ENCODE measurements at regions not wholly inside any gene's neighbourhood (a gene's known extent, or its start where the extent isn't known, plus 50 kb on each side); places are given as distances from the start of the nearest gene placed in this dataset.

DNA sequence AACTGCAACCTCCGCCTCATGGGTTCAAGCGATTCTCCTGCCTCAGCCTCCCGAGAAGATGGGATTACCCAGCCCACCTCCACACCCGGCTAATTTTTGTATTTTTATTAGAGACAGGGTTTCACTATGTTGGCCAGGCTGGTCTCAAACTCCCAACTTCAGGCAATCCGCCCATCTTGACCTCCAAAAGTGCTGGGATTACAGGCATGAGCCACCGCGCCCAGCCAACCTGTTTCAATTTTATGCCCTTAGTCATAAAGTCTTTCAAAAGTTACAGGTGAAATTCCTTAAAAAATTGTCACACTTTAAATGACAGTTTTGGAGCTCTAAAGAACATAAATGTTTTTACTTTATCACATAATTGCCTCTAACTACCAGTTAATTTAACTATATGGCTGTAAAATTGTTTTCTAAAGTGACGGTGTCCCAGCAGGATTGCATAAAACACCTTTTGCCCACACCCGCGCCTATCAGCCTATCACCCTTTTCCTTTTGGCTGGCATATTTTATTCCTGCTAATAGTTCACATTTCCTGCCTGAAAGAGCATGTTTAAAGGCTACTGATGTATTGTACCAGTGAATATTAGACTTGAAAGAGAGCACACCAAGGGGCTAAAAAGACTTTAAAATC is 164.2 kb upstream of the SEMA6D start:
- DNase-seq: no peak

DNA sequence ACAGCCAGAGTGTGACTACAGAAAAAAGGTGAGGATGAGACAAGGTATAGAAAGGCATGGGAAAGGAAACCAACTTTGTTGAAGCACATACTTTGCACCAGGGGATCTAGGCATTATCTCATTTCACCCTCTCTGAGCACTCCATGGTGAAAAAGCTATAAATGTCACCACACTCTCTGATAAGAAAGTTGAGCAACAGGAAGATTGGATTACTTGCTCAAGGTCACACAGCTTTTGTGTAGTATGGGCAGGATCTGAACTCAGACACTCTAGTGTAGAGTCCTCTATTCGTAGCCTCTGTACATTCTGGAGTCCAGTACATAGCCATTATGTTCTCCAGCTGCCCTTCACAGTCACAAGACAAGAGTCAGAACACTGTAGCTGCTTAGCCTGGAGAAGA is 163.4 kb upstream of the SEMA6D start:
- DNase-seq: no peak

DNA sequence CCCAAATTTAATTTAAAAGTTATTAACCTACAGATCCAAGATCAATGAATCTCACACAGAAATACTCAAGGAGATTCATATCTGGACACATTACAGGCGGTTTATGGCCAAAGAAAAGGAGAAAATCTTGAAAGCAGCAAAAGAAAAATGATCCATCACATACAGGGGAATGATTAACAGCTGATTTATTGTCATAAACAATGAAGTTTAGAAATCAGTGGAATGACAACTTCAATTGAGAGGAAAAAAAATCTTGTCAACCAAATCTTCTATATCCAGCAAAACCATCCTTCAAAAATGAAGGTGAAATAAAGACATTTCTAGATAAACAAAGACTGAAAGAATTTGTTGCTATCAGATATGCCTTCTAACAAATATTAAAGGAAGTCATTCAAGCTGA is 156.2 kb upstream of the SEMA6D start:
- DNase-seq: no peak

DNA sequence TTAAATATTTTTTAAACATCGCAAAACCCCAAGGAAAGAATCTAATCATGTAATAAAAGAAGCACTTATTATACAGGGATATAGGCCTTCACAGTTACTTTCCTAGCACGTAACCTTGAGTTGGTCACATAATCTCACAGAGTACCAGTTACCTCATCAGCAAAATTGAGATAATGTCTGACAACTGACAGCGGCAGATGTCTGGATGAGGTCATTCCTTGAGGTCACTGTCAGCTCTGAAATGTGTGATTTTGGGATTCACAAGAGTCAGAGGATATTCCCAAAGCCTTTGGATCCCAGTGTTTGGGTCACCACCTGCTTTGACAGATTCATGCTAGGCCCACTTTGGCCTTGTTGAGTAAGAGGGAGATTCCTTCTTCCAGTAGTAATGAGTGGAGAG is 151.4 kb upstream of the SEMA6D start:
- DNase-seq: no peak

DNA sequence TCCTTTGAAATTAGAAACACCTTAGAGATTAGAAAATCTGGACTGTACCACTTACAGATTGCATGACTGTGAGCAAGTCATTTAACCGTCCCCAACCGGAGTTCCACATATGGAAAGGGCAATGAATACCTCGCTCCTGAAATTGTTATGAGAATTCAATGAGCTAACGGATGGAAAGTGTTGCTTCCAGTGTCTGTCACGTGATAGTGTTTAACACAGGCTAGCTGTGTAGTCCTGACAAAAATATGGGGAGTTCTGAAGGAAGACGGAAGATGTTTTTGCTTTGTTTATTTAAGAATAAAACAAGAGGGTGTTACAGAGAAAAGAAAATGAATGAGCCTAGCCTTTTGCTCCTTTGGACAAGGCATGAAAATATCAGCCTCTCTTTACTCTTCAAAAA is 150.7 kb upstream of the SEMA6D start:
- DNase-seq: no peak

DNA sequence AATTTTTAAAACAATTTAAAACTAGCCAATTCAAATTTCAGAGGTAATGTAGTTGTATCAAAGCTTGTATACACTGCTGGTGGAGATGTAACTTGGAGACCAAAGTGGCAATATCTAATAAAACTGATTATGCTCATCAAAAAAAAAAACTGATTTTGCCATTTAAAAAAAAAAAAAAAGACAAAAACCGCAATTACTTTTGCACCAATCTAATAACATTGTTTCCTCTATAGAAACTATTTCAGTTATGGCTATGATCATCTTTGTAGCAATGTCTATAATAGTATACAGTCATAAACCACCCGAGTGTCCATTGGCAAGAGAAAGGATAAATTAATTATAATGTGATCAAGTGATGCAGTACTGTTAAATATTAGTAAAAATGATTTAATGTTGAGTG is 149.3 kb upstream of the SEMA6D start:
- DNase-seq: no peak

DNA sequence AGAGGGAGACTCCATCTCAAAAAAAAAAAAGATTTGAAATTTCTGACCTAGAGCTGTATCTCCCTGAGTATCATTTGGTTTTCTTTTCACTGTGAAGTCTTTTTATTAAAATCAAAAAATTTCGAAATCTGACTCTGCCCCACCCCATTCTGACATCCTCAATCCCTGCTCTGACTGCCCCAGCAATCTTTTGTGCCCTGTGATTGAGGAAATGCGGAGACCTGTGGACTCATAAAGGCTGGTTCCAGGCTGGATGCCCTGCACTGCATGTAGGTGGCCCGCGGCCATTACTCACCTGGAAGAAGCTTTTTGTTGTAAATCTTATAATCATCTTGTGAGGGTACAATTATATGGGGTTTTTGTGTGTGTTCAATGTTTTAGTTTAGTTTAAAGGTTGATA is 147.3 kb upstream of the SEMA6D start:
- no peak for DNase-seq

DNA sequence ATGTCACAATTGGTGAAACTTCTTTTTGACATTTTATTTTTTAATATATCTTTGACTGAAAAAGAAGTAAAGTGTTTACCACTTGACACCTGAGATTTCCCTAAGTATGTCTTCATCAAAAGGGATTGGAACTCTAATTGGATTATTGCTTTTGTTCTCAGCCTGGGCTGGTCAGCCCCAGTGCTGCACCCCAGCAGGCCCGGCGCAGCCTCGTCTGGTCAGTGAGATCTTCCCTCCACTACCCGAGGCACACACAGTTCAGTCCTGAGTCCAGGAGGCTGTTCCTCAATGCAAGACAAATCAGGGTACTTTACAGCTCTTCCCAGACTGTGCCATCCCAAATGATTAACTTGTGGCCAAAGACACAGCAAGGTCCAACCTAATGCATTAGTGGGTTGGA is 146.9 kb upstream of the SEMA6D start:
- no peak for DNase-seq

DNA sequence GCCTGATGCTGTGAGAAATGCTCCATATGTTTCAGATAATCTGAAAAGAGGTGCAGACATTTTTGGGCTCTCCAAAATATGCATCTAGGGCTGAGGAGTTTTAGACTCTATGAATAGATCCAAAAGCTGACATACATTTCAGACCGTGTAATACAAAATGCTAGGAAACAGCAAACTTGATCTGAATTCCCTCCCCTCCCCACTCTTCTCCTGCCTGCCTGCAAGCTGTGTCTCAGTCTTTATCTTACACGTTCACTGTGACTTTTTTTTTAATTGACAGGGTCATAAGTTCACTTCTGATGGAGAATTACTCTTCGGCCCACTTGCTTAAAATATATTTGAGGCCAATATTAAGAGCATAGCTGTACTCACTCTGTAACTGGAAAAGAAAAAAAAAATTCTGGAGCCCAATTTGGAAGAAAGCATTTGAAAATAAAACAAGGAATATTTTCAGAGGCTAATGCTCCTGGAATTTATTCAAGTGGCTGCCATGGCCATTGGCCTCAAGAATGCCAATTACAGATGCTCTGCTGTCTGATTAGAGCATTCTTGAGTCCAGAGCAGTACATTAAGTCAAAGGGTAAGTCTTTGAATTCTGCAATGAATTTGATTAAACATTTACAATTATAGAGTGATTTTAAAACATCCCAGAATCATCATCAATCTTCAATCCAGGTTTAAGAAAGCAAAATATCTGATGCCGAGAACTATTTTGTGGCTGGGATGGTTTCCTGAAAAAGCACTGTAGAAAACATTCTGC is 146.2 kb upstream of the SEMA6D start:
- no peak for DNase-seq

DNA sequence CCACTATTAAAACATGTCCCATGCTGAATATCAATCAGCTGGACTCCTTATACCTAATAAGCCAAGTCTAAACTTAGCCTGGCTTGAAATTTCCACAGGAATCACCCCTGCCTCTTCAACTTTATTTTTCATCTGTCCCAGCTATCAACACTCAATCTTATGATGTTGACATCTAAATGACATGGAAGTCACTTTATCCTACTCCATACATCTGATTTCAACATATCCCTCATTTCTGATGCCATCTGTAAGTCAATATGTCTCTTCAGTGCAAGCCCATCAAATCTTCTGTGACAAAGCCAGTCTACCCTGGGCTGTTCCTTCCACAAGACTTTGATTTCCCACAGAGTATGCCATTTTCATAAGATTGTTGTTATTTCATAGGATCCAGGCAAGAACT is 143.6 kb upstream of the SEMA6D start:
- DNase-seq: no peak

DNA sequence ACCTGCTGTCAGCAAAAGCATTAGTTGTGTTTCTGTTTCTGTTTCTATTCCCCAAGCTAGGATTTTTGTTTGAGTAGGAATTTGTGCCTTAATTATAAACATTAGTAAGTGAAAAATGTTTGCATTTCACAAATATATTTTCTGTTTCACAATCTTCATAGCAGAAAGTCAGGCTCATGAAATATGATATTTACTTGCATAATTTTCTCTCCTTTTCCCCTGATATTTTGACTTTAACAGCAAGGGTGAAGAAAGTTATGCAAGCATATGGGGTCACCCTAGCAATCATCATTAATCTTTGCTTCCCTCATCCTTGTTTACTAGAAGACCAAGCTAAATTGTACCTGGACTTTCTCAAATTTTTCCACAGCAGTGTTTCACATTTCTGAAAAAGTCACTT is 140.3 kb upstream of the SEMA6D start:
- no peak for DNase-seq

DNA sequence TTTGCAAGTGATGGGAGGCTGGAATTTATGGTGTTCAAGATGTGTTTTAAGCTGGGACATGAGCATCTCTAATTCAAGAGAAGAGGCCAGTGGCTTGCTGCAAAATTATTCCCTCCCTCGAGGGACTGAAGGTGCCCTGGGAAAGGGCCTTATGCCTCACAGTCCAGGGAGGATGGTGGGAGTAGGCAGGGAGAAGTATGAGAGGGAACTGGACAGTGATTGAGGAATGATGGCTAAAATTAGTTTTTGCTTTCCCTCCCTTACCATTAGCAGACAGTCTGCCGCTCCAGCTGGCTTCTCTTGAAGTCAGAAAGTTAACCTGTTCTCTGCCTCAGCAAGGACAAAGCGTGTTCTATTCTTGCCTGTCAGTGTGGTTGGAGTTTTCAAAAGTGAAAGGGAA is 139.8 kb upstream of the SEMA6D start:
- DNase-seq: no peak

DNA sequence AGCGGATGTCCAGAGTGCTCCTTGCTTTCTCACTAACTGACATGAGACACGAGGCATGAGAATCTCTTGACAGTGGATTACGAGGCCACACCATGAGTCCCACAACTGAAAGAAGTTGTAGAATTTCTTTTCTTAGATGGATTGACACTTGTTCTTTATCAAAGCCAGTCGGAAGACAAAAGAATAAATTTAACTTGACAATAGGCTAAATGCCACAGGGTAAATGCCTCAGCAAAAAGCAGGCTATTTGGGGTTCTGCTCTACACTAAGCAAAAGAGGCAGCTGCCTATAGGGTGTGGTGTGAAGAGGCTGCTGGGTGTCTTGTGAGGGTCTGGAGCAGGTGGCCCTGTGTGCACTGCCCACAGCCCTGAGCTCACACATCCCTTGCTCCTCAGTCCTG is 135.1 kb upstream of the SEMA6D start:
- DNase-seq: no peak

DNA sequence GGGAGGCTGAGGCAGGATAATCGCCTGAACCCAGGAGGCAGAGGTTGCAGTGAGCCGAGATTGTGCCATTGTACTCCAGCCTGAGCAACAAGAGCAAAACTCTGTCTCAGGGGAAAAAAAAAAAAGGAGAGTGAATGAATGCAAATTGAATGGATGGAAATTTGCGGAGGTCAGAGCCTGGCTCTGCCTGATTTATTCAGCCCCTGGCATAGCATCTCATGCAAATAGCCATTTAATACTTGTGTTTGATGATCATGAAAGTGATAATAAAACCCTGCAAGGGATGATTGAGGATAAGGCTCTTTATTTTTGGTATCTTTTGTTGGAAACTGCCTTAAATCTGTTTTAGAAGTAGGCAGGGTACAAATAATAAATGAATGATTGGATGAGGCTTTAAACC is 133.0 kb upstream of the SEMA6D start:
- DNase-seq: no peak

DNA sequence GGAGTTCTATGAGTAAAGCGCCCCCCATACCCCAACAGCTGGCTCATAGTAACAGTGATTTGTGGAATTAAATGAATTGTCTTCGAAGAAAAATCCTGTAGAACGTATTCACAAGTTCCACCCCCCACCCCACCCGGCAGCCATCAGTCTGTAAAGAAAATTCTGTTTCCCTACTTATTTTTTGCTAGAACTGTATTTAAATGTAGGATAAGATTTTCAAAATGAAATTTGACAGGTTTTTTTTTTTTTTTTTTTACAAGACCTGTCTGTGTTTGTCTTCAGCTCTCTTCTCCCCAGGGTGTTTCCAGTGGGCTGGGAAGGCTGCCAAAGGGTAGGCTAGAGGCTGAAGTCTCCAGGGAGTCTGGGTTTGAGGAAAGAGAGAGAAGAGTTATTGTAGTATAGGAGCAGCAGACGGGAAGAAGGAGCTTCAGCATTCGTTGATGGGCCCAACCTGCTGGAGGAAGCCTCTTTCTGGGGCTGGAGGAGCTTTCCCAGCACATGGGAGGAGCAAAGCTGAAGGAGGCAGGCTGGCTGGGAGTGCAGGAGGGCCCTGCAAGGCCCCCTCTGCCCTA is 130.6 kb upstream of the SEMA6D start:
- peak; percentile 24 for DNase-seq

DNA sequence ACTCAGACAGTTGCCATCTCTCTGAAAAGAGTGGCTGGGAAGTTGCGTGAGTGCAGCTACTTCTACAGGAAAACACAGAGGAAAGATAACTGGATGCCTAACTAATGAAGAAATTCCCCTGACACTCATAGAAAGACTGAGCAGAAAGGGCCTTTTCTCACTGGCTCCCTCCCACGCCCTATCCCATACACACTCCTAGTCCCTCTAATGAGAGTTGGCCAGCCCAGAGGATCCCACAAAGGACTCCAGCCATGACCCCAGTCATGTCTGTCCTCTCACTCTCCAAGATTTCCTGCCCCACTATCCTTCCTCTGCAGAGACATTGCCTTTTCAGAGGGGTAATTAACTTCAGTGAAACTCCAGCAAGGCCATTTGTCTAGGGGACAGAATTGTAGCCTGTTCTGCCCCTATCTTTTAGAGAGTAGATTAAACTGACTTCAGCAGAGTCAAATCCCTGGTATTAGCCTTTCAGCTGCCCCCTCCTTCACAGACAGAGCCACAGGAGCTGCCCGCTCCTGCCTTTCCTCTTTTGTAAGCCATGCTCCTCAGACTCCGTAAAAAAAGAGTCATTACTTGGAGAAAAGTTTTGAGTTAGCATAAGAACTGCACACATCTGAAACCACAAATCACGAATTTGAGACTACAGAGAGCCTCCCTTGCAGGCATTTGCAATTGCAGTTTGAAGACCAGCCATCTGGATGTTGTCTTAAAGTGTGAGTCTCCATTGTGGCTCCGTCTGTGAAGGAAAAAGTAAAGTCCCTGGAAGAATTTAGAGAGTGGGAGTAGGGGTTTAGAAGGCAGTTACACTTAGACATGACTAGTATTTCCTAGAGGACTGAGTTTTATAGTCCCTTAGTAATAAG is 129.1 kb upstream of the SEMA6D start:
- no peak for DNase-seq

DNA sequence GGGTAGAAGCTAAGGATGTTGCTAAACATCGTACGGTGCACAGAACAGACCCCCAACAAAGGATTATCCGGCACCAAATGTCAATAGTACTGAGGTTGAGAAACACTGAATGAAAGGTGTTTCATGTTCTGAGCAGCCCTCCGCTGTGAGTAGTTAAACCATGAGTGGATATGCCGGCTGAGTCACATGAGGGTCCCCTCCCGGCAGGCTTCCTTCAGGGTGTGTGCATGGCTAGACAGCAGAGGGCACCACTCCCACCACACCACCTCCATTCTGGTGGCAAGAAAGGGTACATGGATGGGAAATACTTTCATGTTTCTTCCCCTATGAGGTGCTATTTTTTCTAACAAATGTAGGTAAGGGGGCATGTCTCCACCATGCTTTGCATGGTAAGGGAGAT is 128.3 kb upstream of the SEMA6D start:
- no peak for DNase-seq

DNA sequence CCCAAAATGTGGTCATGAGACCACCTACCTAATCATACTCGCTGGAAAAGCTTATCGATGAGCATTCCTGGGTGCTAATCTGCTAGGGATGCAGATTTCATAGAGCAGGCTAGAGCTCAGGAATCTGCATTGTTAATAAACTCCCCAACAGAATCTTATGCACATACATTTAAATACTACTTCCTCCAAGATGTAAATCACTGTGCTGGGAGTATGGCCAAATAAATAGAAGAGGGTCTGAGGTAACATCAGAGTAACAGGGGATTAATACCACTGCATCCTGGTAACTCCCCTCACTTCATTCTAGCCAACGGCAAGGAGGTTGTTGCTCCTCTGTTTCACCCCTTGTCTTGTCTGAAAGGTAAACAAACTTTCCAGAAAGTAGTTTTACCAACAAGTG is 118.3 kb upstream of the SEMA6D start:
- no peak for DNase-seq

DNA sequence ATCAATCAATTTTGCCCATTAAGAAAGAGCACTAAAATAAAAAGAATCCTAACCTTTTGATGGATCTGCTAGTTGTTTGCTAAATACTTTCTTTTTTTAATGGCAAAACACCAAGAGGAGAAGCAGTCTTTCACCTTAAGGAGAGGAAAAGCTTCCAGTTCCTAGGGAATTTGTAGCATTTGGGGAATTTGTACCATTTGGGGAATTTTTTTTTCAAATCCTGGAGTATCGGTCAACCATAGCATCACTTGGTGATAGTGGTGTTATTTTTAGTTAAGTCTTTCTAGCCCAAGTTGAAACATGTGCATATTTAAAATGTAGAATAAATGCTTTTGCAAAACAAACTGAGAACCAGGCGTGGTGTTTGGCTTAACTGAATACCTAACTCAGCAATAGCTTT is 117.5 kb upstream of the SEMA6D start:
- DNase-seq: no peak

DNA sequence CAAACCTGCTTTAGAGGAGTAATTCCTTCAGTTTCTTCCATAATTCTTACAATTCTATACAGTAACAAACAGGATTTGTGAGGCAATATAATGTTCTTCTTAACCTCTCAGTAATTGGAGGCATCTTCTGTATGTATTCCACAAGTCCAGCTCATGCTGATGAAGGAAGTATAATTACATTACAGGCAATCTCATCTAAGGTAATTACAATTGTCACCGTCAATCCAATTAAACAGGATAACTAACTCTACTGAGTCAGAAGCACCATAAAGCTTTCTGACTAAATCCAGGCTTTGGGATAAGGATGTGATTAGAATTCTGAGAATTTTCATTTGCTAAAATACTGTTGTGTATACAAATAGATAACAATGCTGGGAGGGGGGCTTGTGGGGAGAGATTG is 115.2 kb upstream of the SEMA6D start:
- DNase-seq: no peak

DNA sequence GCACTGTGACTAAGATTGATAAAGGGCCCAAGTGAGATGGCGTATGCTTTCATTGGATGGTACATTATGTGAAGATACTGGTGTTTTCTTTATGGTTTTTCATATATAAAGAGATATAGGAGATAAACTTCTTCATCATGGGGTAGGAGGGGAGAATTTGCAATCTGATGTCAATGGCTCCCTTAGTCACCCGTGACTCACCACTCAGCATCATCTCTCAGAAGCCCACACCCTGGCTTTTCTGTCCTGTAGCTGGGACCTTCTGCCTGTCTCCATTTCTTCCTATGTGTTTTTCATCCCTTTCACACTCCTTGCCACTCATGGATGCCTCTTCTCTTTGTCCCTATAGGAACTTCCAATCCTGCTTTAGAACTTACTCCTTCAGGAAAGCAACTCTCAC is 114.3 kb upstream of the SEMA6D start:
- no peak for DNase-seq

DNA sequence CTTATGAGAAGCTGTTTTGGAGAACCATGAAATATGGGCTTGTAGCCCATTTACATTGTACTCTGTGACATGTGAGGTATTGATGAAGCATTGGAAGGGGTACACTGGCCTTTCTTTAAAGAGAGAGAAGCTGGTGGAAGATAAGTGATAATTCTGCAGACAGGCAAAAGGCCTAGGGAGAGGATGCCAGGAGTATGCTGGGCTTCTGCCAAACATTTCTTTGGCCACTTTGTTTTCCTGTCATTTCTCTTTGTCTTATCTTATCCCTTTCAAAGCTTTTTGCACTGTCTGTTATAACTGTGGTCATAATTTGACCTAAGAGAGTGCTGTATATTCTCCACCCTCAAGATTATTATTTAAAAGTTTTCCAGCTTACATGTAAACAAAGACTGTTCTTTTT is 109.6 kb upstream of the SEMA6D start:
- no peak for DNase-seq

DNA sequence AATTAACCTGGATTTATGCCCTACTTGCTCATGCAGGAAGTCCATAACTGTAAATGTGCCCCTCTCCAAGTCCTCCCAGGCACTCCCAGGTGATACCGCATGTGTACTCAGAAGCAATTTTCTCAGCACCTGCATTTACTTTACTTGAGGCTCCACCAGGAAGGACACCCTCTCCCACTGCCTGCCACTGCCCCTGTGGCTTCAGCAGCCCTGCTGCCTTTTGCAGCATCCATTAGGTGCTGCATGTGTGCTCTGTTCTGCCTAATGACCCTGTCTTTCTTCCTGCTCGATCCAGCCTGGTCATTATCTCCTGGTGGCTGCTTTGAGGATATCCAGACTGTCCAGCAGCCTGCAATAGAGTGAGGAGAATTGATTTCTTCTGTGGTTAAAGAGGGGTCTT is 107.6 kb upstream of the SEMA6D start:
- no peak for DNase-seq

DNA sequence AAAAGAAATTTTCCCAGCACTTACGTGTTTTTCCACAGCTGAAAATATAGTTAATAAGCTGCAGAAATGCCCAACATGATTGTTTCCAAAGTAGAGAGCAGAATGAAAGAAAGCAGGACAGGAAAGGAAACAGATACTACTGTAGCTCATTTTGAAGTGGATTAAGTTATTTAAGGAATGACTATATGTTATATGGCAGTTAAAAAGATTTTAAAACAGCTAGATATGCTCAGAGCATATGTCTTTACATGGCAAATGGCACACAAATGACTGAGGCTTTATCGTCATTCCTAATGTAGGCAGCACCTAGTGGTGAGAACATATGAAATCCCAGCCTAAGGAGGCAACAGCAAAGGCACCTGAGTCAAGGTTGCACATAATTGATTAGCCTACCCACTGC is 106.6 kb upstream of the SEMA6D start:
- DNase-seq: no peak
